ENCODE measurements at regions not wholly inside any gene's neighbourhood (a gene's known extent, or its start where the extent isn't known, plus 50 kb on each side); places are given as distances from the start of the nearest gene placed in this dataset.
"Not testable (repeated sequence)": the region's sequence is repeated elsewhere in the genome, so short reads cannot be mapped to it uniquely, and the experiment has no call there.

DNA sequence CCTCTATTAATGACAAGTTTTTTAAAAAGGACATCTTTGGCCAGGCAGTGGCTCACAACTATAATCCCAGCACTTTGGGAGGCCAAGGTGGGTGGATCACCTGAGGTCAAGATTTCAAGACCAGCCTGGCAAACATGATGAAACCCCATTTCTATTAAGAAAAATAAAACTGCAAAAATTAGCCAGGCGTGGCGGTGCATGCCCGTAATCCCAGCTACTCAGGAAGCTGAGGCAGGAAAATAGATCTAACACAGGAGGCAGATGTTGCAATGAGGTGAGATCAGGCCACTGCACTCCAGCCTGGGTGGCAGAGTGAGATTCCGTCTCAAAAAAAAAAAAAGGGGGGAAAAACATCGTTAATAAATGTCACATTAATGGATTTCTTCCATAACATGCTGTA is 1805.4 kb downstream of the C4orf33 start:
- DNase-seq, result no peak

GRCh38 chr4:130922955-130923354 is 1827.0 kb downstream of the C4orf33 start:
- DNase-seq, result no peak

- DNase-seq, result no peak
Measured at GRCh38 chr4:130955520-130955919, 1859.6 kb downstream of the C4orf33 start.

DNA sequence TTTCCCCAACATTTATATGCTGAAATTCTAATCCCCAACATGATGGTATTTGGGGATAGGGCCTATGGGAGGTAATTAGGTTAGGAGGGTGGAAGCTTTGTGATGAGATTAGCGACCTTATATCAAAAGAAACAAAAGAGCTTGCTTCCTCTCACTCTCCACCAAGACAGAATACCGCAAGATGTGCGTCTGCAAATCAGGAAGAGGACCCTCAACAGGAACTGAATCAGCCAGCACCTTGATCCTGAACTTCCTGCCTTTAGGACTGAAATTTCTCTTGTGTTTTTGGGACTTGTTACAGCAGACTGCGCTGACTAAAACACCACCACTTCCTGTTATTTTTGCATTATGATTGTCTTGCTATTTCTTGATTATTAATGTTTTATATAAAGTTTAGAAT is 1889.4 kb downstream of the C4orf33 start:
- DNase-seq, result no peak

GRCh38 chr4:130995988-130996387 is 1900.0 kb downstream of the C4orf33 start:
- DNase-seq, result no peak

- DNase-seq, result no peak
Measured at GRCh38 chr4:131001371-131001770, 1905.4 kb downstream of the C4orf33 start.

DNA sequence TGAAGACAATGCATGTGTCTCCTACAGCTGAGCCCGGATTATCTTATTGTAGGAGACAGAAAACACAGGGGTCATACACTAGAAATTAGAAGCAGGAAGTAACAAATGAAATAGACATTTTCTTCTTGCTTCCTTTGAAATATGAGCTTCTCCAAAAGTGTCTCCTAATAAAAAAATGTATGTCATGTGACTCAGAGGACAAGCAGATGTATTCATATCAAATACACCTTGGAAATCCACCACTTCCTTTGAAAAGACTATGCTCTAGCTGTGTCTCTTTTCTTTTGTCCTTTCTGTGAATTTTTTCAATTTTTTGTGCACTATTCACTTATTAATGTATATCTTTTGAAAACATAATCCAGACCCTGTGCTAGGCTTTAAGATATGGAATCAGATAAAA is 1906.2 kb downstream of the C4orf33 start:
- no peak for DNase-seq

GRCh38 chr4:131006388-131006787 is 1910.4 kb downstream of the C4orf33 start:
- no peak for DNase-seq

GRCh38 chr4:131011961-131012360 is 1916.0 kb downstream of the C4orf33 start:
- DNase-seq, result not testable (repeated sequence)

- DNase-seq, result no peak
Measured at GRCh38 chr4:131013226-131013625, 1917.3 kb downstream of the C4orf33 start.

- DNase-seq, result no peak
Measured at GRCh38 chr4:131026771-131027170, 1930.8 kb downstream of the C4orf33 start.

DNA sequence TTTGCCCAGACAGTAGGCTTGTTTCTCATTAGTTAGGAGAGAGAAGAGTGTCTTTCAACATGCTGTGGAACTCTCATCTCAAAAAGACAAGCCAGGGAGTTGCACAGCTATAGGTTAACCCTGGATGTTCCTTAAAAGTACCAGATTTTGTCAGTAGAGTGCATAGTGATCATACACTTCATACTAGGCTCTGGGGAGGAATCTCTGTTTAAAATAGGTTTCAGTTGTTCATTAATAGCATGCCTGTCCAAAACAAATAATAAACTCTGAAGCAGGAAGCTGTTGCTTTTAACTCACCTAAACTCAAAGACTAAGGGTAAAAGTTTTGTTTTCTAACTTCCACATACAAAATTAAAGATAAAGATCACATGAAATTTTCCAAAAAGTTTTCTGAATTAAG is 1948.4 kb downstream of the C4orf33 start:
- DNase-seq, result no peak

GRCh38 chr4:131046821-131047220 is 1950.9 kb downstream of the C4orf33 start:
- DNase-seq, result no peak

DNA sequence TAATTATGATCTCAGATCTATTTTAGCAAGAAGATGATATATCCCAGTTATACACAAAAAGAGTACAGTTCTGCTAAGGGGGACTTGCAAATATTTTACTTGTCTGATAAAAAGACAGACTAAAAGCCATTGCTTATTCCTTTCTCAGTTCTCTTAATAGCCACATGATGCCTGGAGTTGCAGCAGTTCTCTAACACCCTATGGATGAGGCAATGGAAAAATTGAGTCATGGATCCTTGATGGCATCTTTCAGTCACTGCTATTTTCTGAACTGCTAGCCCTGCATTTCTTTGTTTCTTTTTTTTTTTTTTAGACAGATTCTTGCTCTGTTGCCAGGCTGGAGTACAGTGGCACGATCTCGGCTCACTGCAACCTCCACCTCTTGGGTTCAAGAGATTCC is 1956.7 kb downstream of the C4orf33 start:
- DNase-seq, result no peak

- no peak for DNase-seq
Measured at GRCh38 chr4:131054489-131055019, 1958.6 kb downstream of the C4orf33 start.

- DNase-seq, result no peak
Measured at GRCh38 chr4:131061734-131062133, 1965.8 kb downstream of the C4orf33 start.

- no peak for DNase-seq
Measured at GRCh38 chr4:131063878-131064277, 1967.9 kb downstream of the C4orf33 start.

DNA sequence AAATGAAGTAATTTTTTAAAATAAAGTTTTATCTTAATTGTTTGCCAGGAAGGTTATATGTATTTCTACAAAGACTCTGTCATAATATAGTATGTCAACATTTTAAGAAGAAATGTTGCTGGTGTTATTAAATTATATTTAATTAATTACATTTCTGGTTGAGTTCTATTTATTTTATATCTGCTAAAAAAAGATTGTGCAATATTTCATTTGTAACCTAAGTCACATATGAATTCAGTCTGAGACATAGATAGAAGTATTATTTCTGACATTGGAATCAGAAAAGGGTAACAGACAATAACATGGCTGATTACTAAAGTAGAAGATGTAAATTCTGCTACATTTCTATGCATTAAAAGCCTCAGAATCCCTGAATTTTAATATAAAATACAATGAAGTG is 1985.1 kb downstream of the C4orf33 start:
- no peak for DNase-seq

GRCh38 chr4:131084997-131085396 is 1989.0 kb downstream of the C4orf33 start:
- no peak for DNase-seq

GRCh38 chr4:131091896-131092295 is 1995.9 kb downstream of the C4orf33 start:
- no peak for DNase-seq

GRCh38 chr4:131093303-131093702 is 1997.4 kb downstream of the C4orf33 start:
- no peak for DNase-seq

DNA sequence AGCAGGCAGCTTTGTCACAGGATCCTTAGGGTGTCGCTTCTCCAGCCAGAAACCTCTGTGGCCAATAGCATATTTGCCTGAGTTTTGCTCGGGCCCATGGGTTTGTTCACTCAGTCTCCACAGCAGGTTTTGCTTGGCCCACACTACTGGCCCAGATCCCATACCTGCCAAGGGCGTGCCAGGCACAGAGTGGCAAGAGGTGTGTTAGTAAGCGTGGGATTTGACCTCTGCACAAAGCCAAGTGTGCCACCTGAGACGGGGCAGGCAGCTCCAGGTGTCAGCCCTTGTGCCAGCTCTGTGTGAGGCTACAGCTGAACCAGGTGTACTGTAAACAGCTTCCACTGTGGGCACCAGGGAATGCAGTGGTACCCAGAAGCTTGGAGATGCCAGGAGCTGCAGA is 2003.0 kb downstream of the C4orf33 start:
- no peak for DNase-seq

GRCh38 chr4:131113273-131113672 is 2017.3 kb downstream of the C4orf33 start:
- DNase-seq, result no peak

GRCh38 chr4:131113704-131114103 is 2017.8 kb downstream of the C4orf33 start:
- no peak for DNase-seq

DNA sequence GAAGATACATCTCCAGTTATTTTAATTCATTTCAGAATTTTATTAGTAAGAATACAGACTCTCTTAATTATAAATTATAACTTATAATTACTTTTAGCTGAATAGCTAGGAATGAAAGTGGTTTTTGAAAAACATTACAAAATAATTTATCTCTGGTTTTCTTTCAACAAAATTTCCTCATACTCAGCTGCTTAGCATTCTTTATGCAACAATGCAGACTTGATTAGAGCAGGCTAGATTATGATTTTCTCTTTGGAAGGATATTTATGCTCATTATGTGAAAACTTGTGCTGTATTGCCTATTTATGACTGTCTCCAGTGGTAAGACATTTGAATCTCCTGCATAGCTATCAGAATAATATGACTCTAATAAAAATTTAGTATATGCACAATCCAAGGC is 2023.7 kb downstream of the C4orf33 start:
- no peak for DNase-seq

GRCh38 chr4:131137196-131137595 is 2011.9 kb upstream of the PCDH10 start:
- no peak for DNase-seq

Measured in T-helper 1 cell (primary cell).